ENCODE measurements at regions not wholly inside any gene's neighbourhood (a gene's known extent, or its start where the extent isn't known, plus 50 kb on each side); places are given as distances from the start of the nearest gene placed in this dataset.
"Not testable (repeated sequence)": the region's sequence is repeated elsewhere in the genome, so short reads cannot be mapped to it uniquely, and the experiment has no call there.

DNA sequence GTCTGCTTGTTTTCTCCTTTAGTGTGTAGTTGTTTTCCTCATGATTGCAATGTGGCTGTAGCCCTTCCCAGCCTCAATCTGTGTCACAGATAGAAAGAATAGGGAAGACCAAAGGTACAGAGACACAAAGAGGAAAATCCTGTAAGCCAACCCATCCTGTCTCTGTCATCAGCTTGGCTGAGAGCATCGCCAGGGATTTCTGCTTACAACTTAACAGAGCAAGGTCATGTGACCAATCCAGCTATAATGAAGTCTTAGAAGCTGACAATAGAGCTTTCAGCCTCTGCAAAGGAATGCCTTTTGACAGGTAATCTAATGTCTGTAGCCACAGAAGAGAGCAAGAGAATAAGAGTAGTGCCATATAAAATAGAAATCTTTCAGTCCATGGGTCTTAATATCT is 1598.0 kb upstream of the AGA start:
- Histone ChIP-seq H3K27me3 (no peaks in the 10 kb centered on the region), H3K27ac (no peak overlapping the region), H3K4me1 (no peaks in the 10 kb centered on the region), H3K36me3 (no peaks in the 10 kb centered on the region), H3K4me3 (no peak overlapping the region), H3K9me3 (peaks cover 0 to 14% (median 0%) of the 10 kb centered on the region in 11 donors)
- intact Hi-C loops (cut with DNase I): no loop called here
- DNase-seq (no peak), ATAC-seq (no peak)
- WGBS, 2 donors: 37 to 43% methylated on average over 1 of the region's 1 CpG
- TF ChIP-seq, protein P1, sequence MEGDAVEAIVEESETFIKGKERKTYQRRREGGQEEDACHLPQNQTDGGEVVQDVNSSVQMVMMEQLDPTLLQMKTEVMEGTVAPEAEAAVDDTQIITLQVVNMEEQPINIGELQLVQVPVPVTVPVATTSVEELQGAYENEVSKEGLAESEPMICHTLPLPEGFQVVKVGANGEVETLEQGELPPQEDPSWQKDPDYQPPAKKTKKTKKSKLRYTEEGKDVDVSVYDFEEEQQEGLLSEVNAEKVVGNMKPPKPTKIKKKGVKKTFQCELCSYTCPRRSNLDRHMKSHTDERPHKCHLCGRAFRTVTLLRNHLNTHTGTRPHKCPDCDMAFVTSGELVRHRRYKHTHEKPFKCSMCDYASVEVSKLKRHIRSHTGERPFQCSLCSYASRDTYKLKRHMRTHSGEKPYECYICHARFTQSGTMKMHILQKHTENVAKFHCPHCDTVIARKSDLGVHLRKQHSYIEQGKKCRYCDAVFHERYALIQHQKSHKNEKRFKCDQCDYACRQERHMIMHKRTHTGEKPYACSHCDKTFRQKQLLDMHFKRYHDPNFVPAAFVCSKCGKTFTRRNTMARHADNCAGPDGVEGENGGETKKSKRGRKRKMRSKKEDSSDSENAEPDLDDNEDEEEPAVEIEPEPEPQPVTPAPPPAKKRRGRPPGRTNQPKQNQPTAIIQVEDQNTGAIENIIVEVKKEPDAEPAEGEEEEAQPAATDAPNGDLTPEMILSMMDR (IDR thresholded peaks at IDR 0.05): no peak

DNA sequence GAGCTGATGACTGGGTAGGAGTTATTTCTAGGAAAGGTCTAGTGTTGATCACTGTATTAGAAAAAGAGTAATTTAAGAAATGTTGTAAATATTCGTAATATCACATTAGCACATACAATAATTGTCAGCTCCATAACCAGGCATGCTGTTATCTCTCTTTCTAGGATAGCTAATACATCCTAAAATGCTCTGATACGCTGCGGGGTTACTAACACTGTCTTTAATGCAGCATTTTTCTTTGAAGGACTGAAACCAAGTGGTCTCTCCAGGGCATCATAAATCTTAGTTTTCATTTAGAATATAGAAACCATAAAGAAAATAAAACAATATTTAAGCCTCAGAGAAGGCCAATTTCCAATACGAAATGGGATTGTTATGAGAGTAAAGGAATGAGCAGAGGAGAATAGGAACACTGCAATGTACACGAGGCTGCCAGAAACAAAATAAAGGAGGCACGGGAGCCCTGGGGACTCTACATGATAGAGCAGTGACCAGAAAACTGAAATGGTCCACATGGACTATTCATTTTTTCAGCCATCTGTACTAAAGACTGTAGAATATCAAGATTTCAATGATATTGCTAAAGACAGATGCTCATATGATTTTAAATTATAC is 1606.7 kb upstream of the AGA start:
- Histone ChIP-seq H3K36me3 (no peaks in the 10 kb centered on the region), H3K27me3 (no peaks in the 10 kb centered on the region), H3K9me3 (peaks cover 0 to 49% (median 0%) of the 10 kb centered on the region in 11 donors), H3K27ac (no peak overlapping the region), H3K4me1 (no peaks in the 10 kb centered on the region), H3K4me3 (no peak overlapping the region)
- DNase-seq: no peak
- no peak for ATAC-seq
- intact Hi-C loops (cut with DNase I): no loop called here
- TF ChIP-seq, protein P1 (IDR thresholded peaks at IDR 0.05): no peak
- 59% methylated on average over 6 of the region's 6 CpGs for whole genome bisulfite sequencing, 2 donors

DNA sequence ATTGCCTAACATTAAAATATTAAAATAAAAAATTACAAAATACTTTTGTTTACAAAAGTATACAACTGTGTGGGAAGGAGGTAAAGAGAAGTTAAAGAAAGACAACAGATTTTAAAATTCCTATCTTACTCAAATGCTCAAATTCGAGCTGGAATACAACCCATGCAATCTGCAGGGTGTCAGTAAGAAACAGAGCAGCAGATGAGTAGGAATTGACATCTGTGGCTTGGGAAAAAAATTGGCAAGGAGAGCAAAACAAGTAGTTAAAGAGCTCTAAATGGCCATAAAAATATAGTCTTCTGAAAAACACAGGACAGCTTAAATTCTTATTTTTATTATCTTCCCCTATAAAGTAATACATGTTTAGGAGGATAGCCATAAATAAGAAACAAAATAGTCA is 1609.0 kb upstream of the AGA start:
- H3K4me3 ChIP-seq: no peak overlapping the region
- H3K9me3 ChIP-seq: peaks cover 0 to 44% (median 0%) of the 10 kb centered on the region in 11 donors
- TF ChIP-seq, protein P1 (IDR thresholded peaks at IDR 0.05): no peak
- no peaks in the 10 kb centered on the region for H3K4me1 ChIP-seq
- WGBS, 2 donors: 30 to 38% methylated on average over 1 of the region's 1 CpG
- H3K27me3 ChIP-seq: no peaks in the 10 kb centered on the region
- H3K36me3 ChIP-seq: no peaks in the 10 kb centered on the region
- intact Hi-C loops (cut with DNase I): no loop called here
- no peak for ATAC-seq
- DNase-seq: no peak
- H3K27ac ChIP-seq: no peak overlapping the region

DNA sequence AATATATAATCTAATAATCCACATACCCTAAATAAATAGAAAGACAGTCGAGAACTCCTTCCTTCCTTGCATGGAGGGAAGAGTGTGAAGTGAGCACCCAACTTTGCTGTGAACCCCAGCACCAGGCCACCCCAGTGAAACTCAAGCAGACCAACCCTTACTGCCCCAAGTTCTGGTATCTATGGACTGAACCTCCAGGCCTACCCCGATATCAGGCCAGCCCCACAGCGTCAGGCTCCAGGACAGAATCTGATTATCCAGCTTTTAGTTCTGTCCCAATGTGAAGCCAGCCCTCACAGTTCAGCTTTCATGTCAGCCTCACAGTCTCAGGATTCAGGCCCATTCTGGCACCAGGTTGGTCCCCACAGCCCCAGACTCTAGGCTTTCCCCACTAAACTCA is 1617.2 kb upstream of the AGA start:
- Histone ChIP-seq H3K27ac (no peak overlapping the region), H3K27me3 (no peaks in the 10 kb centered on the region), H3K36me3 (no peaks in the 10 kb centered on the region), H3K4me3 (no peak overlapping the region), H3K4me1 (no peaks in the 10 kb centered on the region), H3K9me3 (peaks cover 0 to 51% (median 0%) of the 10 kb centered on the region in 11 donors)
- TF ChIP-seq, protein P1 (IDR thresholded peaks at IDR 0.05): no peak
- intact Hi-C loops (cut with DNase I): no loop called here
- WGBS, 2 donors: 85% methylated on average over 3 of the region's 3 CpGs
- DNase-seq: no peak
- no peak for ATAC-seq

DNA sequence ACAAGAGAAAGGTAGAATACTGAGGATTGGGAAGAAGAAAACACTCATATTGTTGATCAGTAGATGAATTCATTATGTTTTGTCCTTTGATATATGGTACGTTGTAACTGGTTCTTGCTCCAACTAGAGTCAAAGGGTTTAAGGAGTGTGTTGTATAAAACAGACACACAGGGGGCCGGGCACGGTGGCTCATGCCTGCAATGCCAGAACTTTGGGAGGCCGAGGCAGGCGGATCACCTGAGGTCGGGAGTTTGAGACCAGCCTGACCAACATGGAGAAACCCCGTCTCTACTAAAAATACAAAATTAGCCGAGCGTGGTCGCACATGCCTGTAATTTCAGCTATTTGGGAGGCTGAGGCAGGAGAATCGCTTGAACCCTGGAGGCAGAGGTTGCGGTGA is 1624.0 kb upstream of the AGA start:
- H3K27ac ChIP-seq; H3K27me3 ChIP-seq; H3K4me1 ChIP-seq; ATAC-seq; intact Hi-C loops (cut with DNase I); H3K4me3 ChIP-seq; DNase-seq; H3K36me3 ChIP-seq: not testable (repeated sequence)
- peaks cover 0 to 12% (median 0%) of the 10 kb centered on the region in 11 donors for H3K9me3 ChIP-seq
- 91 to 93% methylated on average over 12 of the region's 12 CpGs for WGBS, 2 donors
